Muscle of leg (tissue), 3 donors: ENCODE measurements at regions not wholly inside any gene's neighbourhood (a gene's known extent, or its start where the extent isn't known, plus 50 kb on each side); places are given as distances from the start of the nearest gene placed in this dataset.

Source experiments
- DNase-seq: peaks from one replicate; pipeline ENCODE4 v3.0.0; 2013
- H3K27ac ChIP-seq: one replicate; pipeline ENCODE4 v1.5.1; 2013; ENCODE audit warnings: mild to moderate bottlenecking, low read length, control low read depth
- H3K27me3 ChIP-seq: one replicate; pipeline ENCODE4 v1.6.1; 2013; ENCODE audit warnings: low read length; ENCODE audit not compliant: control insufficient read depth, insufficient read depth
- H3K36me3 ChIP-seq: one replicate; pipeline ENCODE4 v1.6.1; 2013; ENCODE audit warnings: low read length; ENCODE audit not compliant: control insufficient read depth, insufficient read depth
- H3K4me1 ChIP-seq: one replicate; pipeline ENCODE4 v1.6.1; 2013; ENCODE audit warnings: low read length; ENCODE audit not compliant: control insufficient read depth, insufficient read depth
- H3K4me3 ChIP-seq: one replicate; pipeline ENCODE4 v1.5.1; 2013; ENCODE audit warnings: low read length, control low read depth
- H3K9me3 ChIP-seq: replicated peaks from 2 replicates; pipeline ENCODE4 v1.6.1; 2013; ENCODE audit warnings: low read depth, low read length; ENCODE audit not compliant: control insufficient read depth
- WGBS: methylation state at CpG from one replicate; pipeline ENCODE4 v1.1.5; 2013; ENCODE audit warnings: missing lambda C conversion rate; ENCODE audit not compliant: insufficient coverage; 5-methylcytosine and 5-hydroxymethylcytosine counted together

DNA sequence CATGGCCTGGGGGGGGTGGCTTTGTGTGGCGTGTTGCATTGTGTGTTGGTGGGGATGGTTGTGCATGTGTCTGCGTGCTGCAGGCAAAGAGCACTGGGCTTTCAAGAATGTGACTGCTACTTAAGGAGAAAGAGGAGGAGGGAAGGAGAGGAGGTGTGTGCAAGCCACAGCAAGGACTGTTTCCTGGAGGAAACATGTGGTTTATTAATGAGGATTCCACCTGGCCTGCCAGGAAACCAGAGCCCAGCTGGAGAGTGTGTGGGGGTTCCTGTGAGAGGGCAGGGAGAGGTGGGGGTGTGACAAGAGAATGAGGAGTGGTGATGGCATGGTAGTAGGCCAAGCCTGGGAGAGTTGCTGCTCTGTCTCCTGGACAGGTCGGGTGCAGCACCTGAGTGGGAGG is 258.1 kb upstream of the ROPN1 start:
- Histone ChIP-seq H3K4me3 (no peak overlapping the region), H3K4me1 (peaks cover 12% of the 10 kb centered on the region), H3K36me3 (no peaks in the 10 kb centered on the region), H3K9me3 (no peaks in the 10 kb centered on the region), H3K27ac (peak overlapping the region; percentile 2), H3K27me3 (no peaks in the 10 kb centered on the region)
- WGBS = 40% methylated on average over 2 of the region's 3 CpGs
- peak; percentile 55 for DNase-seq

DNA sequence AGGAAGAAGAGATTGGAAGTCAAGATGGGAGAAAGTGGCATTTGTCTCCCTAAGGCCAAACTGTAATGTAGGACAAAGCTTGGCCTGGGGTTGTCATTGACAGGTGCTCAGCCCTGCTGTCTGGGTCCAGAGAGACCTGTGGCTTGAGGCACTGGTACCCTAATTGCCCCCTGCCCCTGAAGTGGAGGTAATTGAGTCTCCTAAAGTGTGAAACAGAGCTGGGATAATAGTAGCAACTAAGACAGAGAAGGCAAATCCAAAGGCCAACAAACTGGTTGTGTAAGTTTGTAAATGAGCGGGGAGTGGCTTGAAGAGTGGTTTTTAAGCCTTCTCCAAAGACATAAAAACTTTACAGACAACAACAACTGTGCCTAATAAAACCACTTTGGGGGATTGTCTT is 264.2 kb upstream of the ROPN1 start:
- no peak overlapping the region for H3K27ac ChIP-seq
- no peak for DNase-seq
- no peak overlapping the region for H3K4me3 ChIP-seq
- no peaks in the 10 kb centered on the region for H3K36me3 ChIP-seq
- no peaks in the 10 kb centered on the region for H3K9me3 ChIP-seq
- H3K27me3 ChIP-seq = no peaks in the 10 kb centered on the region
- WGBS = no CpG with 5 or more reads among the region's 1 CpG
- H3K4me1 ChIP-seq = peaks cover 2% of the 10 kb centered on the region

DNA sequence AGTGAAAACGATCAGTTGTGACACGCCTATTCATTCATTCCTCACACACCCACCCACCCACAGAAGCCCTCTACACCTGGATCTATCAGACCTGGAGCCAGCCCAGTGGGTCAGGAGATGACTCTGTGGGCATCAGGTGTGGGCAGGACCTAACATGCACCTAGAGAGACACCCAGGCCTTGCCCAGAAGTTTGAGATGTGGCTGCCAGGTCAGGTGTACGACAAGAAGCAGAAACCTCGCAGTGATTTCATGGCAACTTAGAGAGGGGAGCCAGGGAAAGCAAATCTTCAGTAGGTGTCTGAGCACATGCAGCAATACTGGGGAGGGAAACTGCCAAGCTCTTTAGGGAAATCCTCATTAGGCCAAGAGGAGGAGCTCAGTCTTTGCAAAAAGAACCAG is 264.7 kb upstream of the ROPN1 start:
- Histone ChIP-seq H3K4me3 (no peak overlapping the region), H3K27ac (no peak overlapping the region), H3K36me3 (no peaks in the 10 kb centered on the region), H3K4me1 (peaks cover 2% of the 10 kb centered on the region), H3K9me3 (no peaks in the 10 kb centered on the region), H3K27me3 (no peaks in the 10 kb centered on the region)
- 62% methylated on average over 3 of the region's 4 CpGs for WGBS
- DNase-seq = peak; percentile 13

DNA sequence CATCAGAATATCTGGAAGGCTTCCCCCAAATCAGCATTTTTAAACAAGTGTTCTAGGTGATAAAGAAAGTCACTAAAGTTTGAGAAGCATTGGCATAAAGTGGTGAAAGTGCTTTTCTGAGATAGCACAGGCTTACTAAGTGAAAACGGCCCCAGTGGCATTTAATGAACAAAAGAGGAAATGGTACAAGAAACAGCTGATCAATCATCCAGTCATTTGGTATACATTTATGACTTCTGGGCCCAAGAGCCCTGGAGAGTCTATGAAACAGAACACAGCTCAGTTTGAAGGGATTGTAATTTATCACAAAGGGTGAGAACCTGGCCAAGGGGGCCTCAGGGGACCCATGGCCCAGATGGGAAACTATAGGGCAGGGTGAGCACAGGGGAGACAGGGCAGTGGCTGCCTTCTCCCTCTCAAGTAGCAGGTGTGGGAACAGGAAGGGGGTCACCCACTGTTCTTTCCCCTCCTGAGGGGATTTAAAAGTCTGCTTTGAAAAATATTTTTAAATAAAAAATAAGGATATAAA is 265.5 kb upstream of the ROPN1 start:
- 0% methylated on average over 1 of the region's 1 CpG for WGBS
- no peak overlapping the region for H3K4me3 ChIP-seq
- no peak overlapping the region for H3K27ac ChIP-seq
- H3K9me3 ChIP-seq = no peaks in the 10 kb centered on the region
- H3K36me3 ChIP-seq = no peaks in the 10 kb centered on the region
- H3K27me3 ChIP-seq = no peaks in the 10 kb centered on the region
- peaks cover 2% of the 10 kb centered on the region for H3K4me1 ChIP-seq
- DNase-seq = no peak

DNA sequence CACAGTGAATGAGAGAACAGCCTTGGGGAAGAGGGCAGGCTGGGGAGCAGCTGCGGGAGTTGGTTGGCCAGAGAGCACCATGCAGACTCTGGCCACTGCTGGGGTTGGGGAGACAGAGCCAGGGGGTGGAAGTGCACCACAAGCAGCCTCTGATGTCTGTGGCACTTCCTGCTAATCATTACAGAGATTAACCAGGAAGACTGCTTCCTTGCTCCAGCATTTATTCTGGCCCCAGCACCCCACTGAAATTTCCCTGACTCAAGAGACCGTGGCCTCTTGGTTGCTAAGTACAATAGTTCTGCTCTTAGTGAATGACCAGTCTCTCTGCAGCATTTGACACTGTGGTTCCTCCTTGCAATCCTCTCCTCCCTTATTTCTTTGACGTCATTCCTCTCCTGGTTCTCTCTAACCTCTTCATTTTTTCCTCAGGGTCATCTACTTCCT is 266.2 kb upstream of the ROPN1 start:
- WGBS = 27% methylated on average over 3 of the region's 3 CpGs
- no peak overlapping the region for H3K27ac ChIP-seq
- H3K9me3 ChIP-seq = no peaks in the 10 kb centered on the region
- H3K36me3 ChIP-seq = no peaks in the 10 kb centered on the region
- no peak for DNase-seq
- H3K4me3 ChIP-seq = no peak overlapping the region
- H3K4me1 ChIP-seq = peaks cover 2% of the 10 kb centered on the region
- no peaks in the 10 kb centered on the region for H3K27me3 ChIP-seq

DNA sequence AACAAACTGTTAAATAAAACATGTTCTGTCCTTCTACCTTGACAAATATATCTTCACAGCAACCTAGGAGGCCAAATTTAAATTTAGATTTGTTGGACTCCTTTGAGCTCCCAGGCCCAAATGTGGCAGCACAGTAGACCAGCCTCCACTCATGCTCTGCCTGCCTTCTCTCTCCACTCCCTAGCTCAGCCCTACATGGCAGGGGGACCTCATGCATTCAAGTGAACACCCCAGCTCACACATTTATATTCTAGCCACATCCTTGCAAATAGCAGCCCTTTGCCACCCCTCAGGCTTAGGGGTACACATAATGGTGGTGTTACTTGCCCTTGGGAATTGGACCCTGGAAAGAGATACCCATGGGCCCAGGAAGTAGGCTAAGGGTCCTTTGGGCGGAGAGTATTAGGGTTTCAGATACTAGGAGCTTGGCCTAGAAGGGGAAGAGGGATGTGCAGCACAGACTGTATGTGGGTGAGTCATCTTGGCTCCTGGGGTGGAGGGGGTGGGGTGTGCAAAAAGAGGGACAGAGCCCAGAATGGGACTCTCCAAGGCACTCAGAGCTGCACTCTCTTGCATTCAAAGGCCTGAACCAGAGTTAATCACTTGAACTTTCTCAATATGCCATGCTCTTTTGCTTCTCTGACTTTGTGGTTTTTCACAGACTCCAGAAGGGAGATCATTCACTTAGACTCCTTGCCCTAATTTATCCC is 268.4 kb upstream of the ROPN1 start:
- Histone ChIP-seq H3K27ac (no peak overlapping the region), H3K27me3 (no peaks in the 10 kb centered on the region), H3K4me3 (no peak overlapping the region), H3K9me3 (no peaks in the 10 kb centered on the region), H3K36me3 (peaks cover 2% of the 10 kb centered on the region), H3K4me1 (peaks cover 2% of the 10 kb centered on the region)
- DNase-seq = peak; percentile 41
- 100% methylated on average over 1 of the region's 1 CpG for whole genome bisulfite sequencing

DNA sequence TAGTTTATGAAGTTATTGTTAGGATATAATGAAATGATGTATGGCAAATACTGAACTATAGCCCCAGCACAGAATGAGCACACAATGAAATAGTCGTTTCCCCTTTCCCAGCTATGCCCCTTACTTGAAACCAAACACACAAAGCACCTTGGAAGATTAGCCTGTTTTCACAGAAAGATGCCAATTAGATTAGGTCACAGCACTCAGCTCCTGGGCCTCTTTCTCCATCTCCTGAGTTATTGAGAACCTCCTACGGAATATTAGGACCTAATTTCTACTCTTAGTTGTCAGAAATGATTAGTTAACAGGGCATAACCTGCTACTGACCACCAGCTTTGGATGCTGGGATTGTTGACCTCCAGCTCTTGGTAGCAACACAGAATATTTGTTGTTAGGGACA is 269.4 kb upstream of the ROPN1 start:
- peaks cover 2% of the 10 kb centered on the region for H3K4me1 ChIP-seq
- H3K27me3 ChIP-seq = no peaks in the 10 kb centered on the region
- H3K36me3 ChIP-seq = peaks cover 2% of the 10 kb centered on the region
- no peak overlapping the region for H3K4me3 ChIP-seq
- DNase-seq = no peak
- no CpG with 5 or more reads among the region's 2 CpGs for WGBS
- no peaks in the 10 kb centered on the region for H3K9me3 ChIP-seq
- no peak overlapping the region for H3K27ac ChIP-seq

DNA sequence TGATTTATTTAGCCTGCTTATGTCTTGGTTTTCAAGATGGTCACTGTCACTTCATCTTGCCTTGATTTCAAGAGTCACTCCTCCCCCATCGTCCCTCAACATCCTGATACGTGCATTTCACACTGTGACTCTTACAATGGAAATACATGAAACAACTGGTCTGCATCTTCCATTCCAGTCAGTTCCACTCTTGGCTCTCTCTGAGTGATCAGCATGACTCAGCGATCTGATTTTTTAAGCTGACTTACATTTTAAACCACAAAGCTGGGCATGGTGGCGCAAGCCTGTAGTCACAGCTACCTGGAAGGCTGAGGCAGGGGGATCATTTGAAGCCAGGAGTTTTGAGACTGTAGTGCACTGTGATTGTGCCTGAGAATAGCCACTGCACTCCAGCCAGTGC is 271.2 kb upstream of the ROPN1 start:
- Histone ChIP-seq H3K9me3 (no peaks in the 10 kb centered on the region), H3K4me1 (no peaks in the 10 kb centered on the region), H3K36me3 (peaks cover 2% of the 10 kb centered on the region), H3K4me3 (no peak overlapping the region), H3K27me3 (no peaks in the 10 kb centered on the region), H3K27ac (no peak overlapping the region)
- no peak for DNase-seq
- 66% methylated on average over 2 of the region's 4 CpGs for WGBS

DNA sequence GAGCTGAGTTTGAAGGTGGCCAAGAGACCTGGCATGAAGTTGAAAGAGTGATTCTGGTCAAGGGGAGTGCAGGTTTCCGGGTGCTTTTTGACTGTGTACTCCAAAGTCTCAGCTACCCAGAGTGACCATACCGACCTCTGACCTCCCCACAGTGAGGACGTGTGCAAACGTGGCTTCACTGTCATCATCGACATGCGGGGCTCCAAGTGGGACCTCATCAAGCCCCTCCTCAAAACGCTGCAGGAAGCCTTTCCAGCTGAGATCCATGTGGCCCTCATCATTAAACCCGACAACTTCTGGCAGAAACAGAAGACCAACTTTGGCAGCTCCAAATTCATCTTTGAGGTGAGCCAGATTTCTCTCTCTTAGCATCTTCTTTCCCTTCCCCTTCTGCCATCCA is 272.4 kb upstream of the ROPN1 start:
- H3K9me3 ChIP-seq = no peaks in the 10 kb centered on the region
- no peak overlapping the region for H3K27ac ChIP-seq
- H3K36me3 ChIP-seq = peaks cover 2% of the 10 kb centered on the region
- no peak overlapping the region for H3K4me3 ChIP-seq
- H3K4me1 ChIP-seq = no peaks in the 10 kb centered on the region
- no peaks in the 10 kb centered on the region for H3K27me3 ChIP-seq
- 89% methylated on average over 8 of the region's 8 CpGs for WGBS
- no peak for DNase-seq

DNA sequence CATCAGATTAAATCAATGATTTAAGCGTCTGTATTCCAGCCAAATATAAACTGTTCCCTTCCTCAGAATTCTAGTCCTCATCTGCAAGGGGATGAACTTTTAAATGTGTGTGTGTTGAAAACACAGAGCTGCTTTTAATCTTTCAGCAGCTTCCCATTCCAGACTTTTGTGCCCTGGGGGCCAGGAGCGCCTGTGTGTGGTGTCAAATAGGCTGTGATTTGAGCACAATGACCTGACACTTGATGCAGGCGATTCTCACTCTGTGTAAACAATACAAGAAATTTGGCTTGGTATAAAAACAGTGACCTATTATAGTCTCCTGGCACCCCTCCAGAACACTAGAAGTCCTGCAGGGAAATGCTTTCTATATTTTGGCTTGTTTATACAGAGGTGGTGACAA is 274.6 kb upstream of the ROPN1 start:
- WGBS = no CpG with 5 or more reads among the region's 3 CpGs
- no peaks in the 10 kb centered on the region for H3K9me3 ChIP-seq
- H3K27ac ChIP-seq = no peak overlapping the region
- no peak overlapping the region for H3K4me3 ChIP-seq
- DNase-seq = peak; percentile 53
- H3K36me3 ChIP-seq = peaks cover 2% of the 10 kb centered on the region
- no peaks in the 10 kb centered on the region for H3K27me3 ChIP-seq
- no peaks in the 10 kb centered on the region for H3K4me1 ChIP-seq

DNA sequence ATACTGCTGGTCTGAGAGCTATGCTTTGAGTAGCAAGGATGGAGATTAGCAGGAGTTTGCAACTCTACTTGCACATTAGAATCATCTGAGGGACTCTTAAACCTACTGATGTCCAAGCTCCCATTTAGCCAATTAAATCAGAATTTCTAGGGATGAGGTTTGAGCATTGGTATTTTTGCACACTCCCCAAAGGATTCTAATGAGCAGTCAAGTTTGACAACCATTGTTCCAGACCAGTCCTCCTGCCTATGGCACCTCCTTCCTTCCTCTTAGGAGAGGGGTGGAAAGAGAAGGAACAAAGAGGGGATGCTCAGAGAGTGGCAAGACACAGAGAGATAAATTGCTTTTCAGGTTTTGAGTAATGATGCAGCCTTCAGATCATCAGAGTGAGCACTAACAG is 275.5 kb upstream of the ROPN1 start:
- Histone ChIP-seq H3K4me3 (no peak overlapping the region), H3K36me3 (peaks cover 2% of the 10 kb centered on the region), H3K27ac (no peak overlapping the region), H3K9me3 (no peaks in the 10 kb centered on the region), H3K4me1 (no peaks in the 10 kb centered on the region), H3K27me3 (no peaks in the 10 kb centered on the region)
- no peak for DNase-seq
